H4 (cell line): ENCODE measurements at regions not wholly inside any gene's neighbourhood (a gene's known extent, or its start where the extent isn't known, plus 50 kb on each side); places are given as distances from the start of the nearest gene placed in this dataset.
"Not testable (repeated sequence)": the region's sequence is repeated elsewhere in the genome, so short reads cannot be mapped to it uniquely, and the experiment has no call there.

ENCODE experiments used
- DNase-seq: peaks from one replicate; pipeline ENCODE4 v3.0.0-alpha.2; 2015; ENCODE audit warnings: low spot score

GRCh38 chr9:713091-713490 is 128.4 kb upstream of the DMRT1 start:
- DNase-seq: no peak

DNA sequence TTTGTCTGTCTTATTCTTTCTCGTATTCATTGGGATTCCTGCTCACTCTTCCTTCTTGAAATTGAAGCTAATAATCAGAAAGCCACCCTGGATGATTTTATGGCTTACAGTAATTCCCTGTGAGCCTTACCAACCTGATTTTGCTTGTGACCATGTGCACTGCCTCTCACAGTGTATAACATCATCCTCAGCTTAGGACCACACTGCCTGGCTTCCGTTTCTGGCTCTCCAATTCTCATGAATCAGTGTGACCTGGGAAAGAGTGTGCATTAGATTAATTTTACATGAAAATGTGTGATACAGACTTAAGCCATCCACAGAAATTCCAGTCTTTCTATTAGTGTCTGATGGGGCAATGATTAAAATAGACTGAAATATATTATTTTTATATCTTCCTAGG is 126.8 kb upstream of the DMRT1 start:
- DNase-seq: no peak

GRCh38 chr9:715300-715699 is 126.2 kb upstream of the DMRT1 start:
- no peak for DNase-seq

GRCh38 chr9:715743-716400 is 125.6 kb upstream of the DMRT1 start:
- DNase-seq: no peak

- no peak for DNase-seq
Observed at GRCh38 chr9:717722-718121, 123.8 kb upstream of the DMRT1 start.

- DNase-seq: no peak
Observed at GRCh38 chr9:720239-720881, 121.1 kb upstream of the DMRT1 start.

- no peak for DNase-seq
Observed at GRCh38 chr9:722388-722980, 119.0 kb upstream of the DMRT1 start.

DNA sequence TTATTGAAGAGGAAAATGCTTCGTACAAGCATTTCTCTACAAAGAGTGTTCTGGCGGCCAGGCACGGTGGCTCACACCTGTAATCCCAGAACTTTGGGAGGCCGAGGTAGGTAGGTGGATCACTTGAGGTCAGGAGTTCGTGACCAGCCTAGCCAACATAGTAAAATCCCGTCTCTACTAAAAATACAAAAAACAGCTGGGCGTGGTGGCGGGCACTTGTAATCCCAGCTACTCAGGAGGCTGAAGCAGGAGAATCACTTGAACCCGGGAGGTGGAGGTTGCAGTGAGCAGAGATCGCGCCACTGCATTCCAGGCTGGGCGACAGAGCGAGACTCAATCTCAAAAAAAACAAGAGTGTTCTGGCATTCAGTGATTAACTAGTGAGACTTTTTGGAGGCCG is 117.0 kb upstream of the DMRT1 start:
- not testable (repeated sequence) for DNase-seq

- DNase-seq: no peak
Observed at GRCh38 chr9:726005-726404, 115.5 kb upstream of the DMRT1 start.

- DNase-seq: no peak
Observed at GRCh38 chr9:727767-728166, 113.7 kb upstream of the DMRT1 start.

DNA sequence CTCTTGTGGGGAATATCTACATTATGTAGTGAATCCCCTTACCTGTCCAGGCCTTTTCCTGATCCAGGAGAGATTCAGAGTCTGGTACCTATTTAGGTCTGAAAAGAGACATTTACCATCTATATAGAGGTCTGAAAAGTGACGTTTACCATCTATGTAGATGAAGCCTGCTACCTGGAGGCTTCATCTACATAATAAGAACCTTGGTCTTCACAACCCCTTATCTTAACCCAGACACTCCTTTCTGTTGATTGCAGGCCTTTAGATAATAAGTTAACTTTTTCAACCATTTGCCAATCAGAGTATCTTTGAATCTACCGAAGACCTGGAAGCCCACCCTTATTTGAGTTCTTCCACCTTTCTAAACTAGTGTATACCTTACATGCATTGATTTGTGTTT is 113.0 kb upstream of the DMRT1 start:
- DNase-seq: no peak

GRCh38 chr9:731474-731873 is 110.0 kb upstream of the DMRT1 start:
- DNase-seq: no peak

DNA sequence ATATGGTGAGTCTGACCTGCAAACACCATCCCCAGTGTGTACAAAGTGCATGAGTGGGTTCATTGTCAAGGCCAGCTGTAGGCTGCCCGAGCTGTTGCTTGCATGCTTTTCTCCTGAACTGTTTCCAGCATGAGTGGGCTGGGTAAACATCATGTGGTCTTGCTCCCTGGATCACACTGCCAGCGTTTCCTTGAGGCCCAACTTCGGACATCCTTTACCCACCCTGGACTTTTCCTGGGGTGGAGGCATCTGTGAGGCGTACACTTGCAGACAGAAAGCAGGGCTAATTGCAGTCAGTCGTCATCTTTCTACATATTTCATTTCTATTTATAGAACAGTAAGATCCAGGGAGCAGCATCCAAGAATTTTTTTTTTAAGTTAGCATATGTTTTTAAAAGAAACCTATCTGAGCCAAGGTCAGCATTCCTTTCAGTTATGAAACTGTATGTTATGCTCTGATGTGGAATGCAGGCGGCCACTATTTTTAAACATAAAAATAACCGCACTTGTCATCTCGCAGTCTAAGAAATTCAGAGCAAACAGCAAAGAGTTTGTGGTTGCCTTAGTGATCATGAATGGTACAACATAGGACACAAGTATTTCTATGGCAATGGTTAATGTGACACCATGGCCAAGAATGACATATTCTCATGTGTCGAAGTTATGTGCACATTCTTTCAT is 106.5 kb upstream of the DMRT1 start:
- DNase-seq: peak; percentile 6

- no peak for DNase-seq
Observed at GRCh38 chr9:737400-738120, 103.9 kb upstream of the DMRT1 start.

- peak; percentile 64 for DNase-seq
Observed at GRCh38 chr9:738209-738915, 103.1 kb upstream of the DMRT1 start.

DNA sequence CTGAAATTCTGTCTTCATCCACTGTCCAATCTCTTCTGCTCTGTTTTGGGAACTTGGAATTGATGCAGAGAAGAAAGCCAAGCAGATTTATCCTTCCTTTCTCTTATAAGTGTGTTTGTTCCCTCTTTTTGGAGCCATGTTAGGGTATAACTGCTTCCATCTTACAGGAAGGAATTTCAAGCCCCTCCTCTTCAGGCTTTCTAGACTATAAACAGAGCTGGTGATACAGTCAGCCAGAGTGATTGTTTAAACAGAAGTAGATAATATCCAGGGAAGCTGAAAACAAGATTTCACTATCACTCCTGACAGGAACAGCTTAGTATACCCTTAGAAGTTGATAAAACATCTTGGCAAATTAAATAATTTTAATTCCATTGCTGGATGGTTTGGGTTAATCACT is 102.1 kb upstream of the DMRT1 start:
- no peak for DNase-seq

DNA sequence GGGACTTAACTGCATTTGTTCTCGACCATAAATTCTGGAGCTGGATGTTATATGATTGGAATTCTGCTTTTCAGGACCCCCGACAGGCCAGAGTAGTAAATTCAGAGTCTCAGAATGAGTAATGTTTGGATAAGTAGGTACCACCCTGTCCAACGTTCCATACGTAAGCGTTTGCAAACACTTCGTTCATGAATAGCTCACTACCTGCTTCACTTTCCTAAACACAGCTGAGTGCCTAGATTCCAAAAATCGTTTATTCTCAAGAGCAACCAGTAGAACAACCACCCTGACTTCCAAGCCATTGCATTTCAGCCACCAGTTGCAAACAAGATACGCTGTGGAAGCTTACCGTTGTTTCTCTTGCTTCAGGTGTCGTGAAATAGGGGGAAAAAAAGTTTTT is 101.3 kb upstream of the DMRT1 start:
- DNase-seq: no peak

- DNase-seq: no peak
Observed at GRCh38 chr9:742104-742503, 99.4 kb upstream of the DMRT1 start.

GRCh38 chr9:742914-743589 is 98.4 kb upstream of the DMRT1 start:
- DNase-seq: no peak

DNA sequence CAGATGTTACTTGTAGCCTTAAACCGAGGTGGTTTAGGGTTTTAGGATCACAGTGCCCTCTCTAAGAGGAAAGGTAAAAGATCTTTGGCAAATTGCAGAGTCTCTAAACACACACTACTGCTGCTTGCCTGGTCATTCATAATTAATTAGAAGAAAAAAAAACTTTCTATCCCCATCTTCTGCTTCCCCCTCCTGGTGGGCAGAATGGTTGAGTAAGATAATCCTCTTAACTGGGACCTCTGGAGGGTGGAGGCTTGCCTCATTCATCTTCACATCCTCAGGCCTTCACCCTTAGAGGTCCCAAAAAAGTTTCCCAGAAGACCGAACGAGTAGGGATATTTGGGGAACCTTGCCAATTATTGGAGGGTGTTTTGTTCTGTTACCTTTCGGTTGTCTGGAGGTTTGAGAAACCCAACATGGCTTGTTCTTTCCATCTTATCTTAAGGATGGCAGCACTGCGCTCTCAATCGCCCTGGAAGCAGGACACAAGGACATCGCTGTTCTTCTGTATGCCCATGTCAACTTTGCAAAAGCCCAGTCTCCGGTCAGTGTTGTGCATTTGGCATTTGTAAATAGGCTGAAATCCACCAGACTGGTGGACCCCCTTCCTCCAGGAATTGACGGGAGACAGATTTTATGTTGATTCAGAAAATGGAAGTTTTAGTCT is 97.3 kb upstream of the DMRT1 start:
- no peak for DNase-seq
